Liver (tissue), 8 donors: ENCODE measurements at regions not wholly inside any gene's neighbourhood (a gene's known extent, or its start where the extent isn't known, plus 50 kb on each side); places are given as distances from the start of the nearest gene placed in this dataset.

ENCODE experiments used
- DNase-seq: peaks from one replicate; pipeline ENCODE4 v3.0.0-alpha.2; 2017; ENCODE audit warnings: low spot score
- H3K27ac ChIP-seq, 2 donors: one replicate each; pipeline ENCODE4 v1.7.0; 2013; ENCODE audit warnings: inconsistent platforms in 2 of 2, low read length in 2 of 2, control low read depth in 1 of 2, low read depth in 1 of 2, mild to moderate bottlenecking in 1 of 2
- H3K27me3 ChIP-seq, 4 donors: one replicate each; pipeline versions ENCODE4 v1.6.1 to v1.7.0; 2013; ENCODE audit warnings: low read length in 3 of 4, inconsistent platforms in 1 of 4, mild to moderate bottlenecking in 1 of 4, moderate library complexity in 1 of 4; ENCODE audit not compliant: control insufficient read depth in 4 of 4, insufficient read depth in 4 of 4
- H3K36me3 ChIP-seq, 4 donors: one replicate each; pipeline versions ENCODE4 v1.6.1 to v1.7.0; 2013; ENCODE audit warnings: low read length in 3 of 4, mild to moderate bottlenecking in 3 of 4, low read depth in 1 of 4, moderate library complexity in 1 of 4; ENCODE audit not compliant: control insufficient read depth in 4 of 4, insufficient read depth in 3 of 4
- H3K4me1 ChIP-seq, 4 donors: one replicate each; pipeline versions ENCODE4 v1.6.1 to v1.7.0; 2013; ENCODE audit warnings: low read length in 3 of 4, mild to moderate bottlenecking in 3 of 4, moderate library complexity in 1 of 4; ENCODE audit not compliant: control insufficient read depth in 4 of 4, insufficient read depth in 4 of 4
- H3K4me3 ChIP-seq, 3 donors: one replicate each; pipeline versions ENCODE4 v1.6.1 to v1.7.0; 2013; ENCODE audit warnings: low read length in 3 of 3, control low read depth in 1 of 3, low read depth in 1 of 3, mild to moderate bottlenecking in 1 of 3
- H3K9ac ChIP-seq, 2 donors: one replicate each; pipeline ENCODE4 v1.7.0; 2013; ENCODE audit warnings: low read length in 2 of 2, mild to moderate bottlenecking in 2 of 2, moderate library complexity in 2 of 2, control low read depth in 1 of 2, low read depth in 1 of 2
- H3K9me3 ChIP-seq, 4 donors: one replicate each; pipeline versions ENCODE4 v1.6.1 to v1.7.0; 2013; ENCODE audit warnings: low read length in 3 of 4; ENCODE audit not compliant: control insufficient read depth in 4 of 4
- ATF3 ChIP-seq: IDR thresholded peaks from 2 replicates; pipeline ENCODE4 v1.6.1; 2016; ENCODE audit warnings: antibody characterized with exemption
- EGR1 ChIP-seq, 2 donors: IDR thresholded peaks; 2 replicates each; pipeline ENCODE4 v1.6.1; 2016 to 2018; ENCODE audit warnings: antibody characterized with exemption in 2 of 2, low read depth in 2 of 2
- FOXA2 ChIP-seq: IDR thresholded peaks from 2 replicates; pipeline ENCODE4 v1.6.1; 2016; ENCODE audit warnings: antibody characterized with exemption
- GABPA ChIP-seq, 2 donors: IDR thresholded peaks in 1 of 2; conservative IDR thresholded peaks in 1 of 2; 2 replicates each; pipeline ENCODE4 v1.6.1; 2016; ENCODE audit warnings: antibody characterized with exemption in 2 of 2, mild to moderate bottlenecking in 1 of 2, moderate library complexity in 1 of 2
- HNF4G ChIP-seq: IDR thresholded peaks from 2 replicates; pipeline ENCODE4 v1.6.1; 2016; ENCODE audit warnings: antibody characterized with exemption
- JUND ChIP-seq, 2 donors: IDR thresholded peaks; 2 replicates each; pipeline ENCODE4 v1.6.1; 2016; ENCODE audit warnings: antibody characterized with exemption in 2 of 2
- MAX ChIP-seq: IDR thresholded peaks from 2 replicates; pipeline ENCODE4 v1.6.1; 2016; ENCODE audit warnings: antibody characterized with exemption
- NR2F2 ChIP-seq: IDR thresholded peaks from 2 replicates; pipeline ENCODE4 v1.6.1; 2016; ENCODE audit warnings: antibody characterized with exemption
- RXRA ChIP-seq, 2 donors: IDR thresholded peaks; 2 replicates each; pipeline ENCODE4 v1.6.1; 2017 to 2018; ENCODE audit warnings: antibody characterized with exemption in 2 of 2, mild to moderate bottlenecking in 1 of 2
- SP1 ChIP-seq: IDR thresholded peaks from 2 replicates; pipeline ENCODE4 v1.6.1; 2018; ENCODE audit warnings: antibody characterized with exemption, mild to moderate bottlenecking
- TAF1 ChIP-seq: conservative IDR thresholded peaks from 2 replicates; pipeline ENCODE4 v1.6.1; 2016; ENCODE audit warnings: antibody characterized with exemption, mild to moderate bottlenecking
- YY1 ChIP-seq: IDR thresholded peaks from 2 replicates; pipeline ENCODE4 v1.6.1; 2016; ENCODE audit warnings: antibody characterized with exemption, mild to moderate bottlenecking
- ZBTB33 ChIP-seq: IDR thresholded peaks from 2 replicates; pipeline ENCODE4 v1.6.1; 2016; ENCODE audit warnings: antibody characterized with exemption
- WGBS: extraction: QIAGEN DNeasy Blood & Tissue Kit; methylation state at CpG from one replicate; pipeline ENCODE4 v1.1.7; 2013; 5-methylcytosine and 5-hydroxymethylcytosine counted together
- TF ChIP-seq, protein P1 (sequence below): fragments of 150-350 bp; IDR thresholded peaks from 2 replicates; pipeline ENCODE4 v1.5.1; 2017; ENCODE audit warnings: improper control_type of control experiment, low read depth, low read length; ENCODE audit not compliant: missing input control
- donor health status: healthy.
- donor health status: healthy.
- donor health status: healthy.
- donor health status: healthy.
- donor health status: healthy.

- WGBS, result 64% methylated on average over 8 of the region's 8 CpGs
- Histone ChIP-seq H3K27ac (no peak overlapping the region), H3K4me1 (no peaks in the 10 kb centered on the region), H3K9ac (no peak overlapping the region), H3K9me3 (no peaks in the 10 kb centered on the region), H3K4me3 (no peak overlapping the region), H3K27me3 (peaks cover 0 to 3% (median 2%) of the 10 kb centered on the region in 4 donors), H3K36me3 (no peaks in the 10 kb centered on the region)
- no peak for DNase-seq
- TF ChIP-seq EGR1 (IDR thresholded peaks at IDR 0.05; ENCODE audit: low read depth in 2 of 2) (no peak), SP1 (no peak), MAX (no peak), HNF4G (no peak), FOXA2 (no peak), GABPA (IDR thresholded peaks at IDR 0.05 in 1 of 2, conservative IDR thresholded peaks at IDR 0.05 in 1 of 2) (no peak)
These were observed 236.3 kb upstream of the SORL1-AS1 start for GRCh38 chr11:121688860-121689614.

- no peak overlapping the region for H3K4me3 ChIP-seq
- WGBS, result 48% methylated on average over 5 of the region's 5 CpGs
- no peak overlapping the region for H3K27ac ChIP-seq
- no peak overlapping the region for H3K9ac ChIP-seq
- no peaks in the 10 kb centered on the region for H3K9me3 ChIP-seq
- H3K4me1 ChIP-seq, result no peaks in the 10 kb centered on the region
- no peaks in the 10 kb centered on the region for H3K36me3 ChIP-seq
- TF ChIP-seq ZBTB33 (no peak), SP1 (no peak), RXRA (IDR thresholded peaks at IDR 0.05) (no peak), TAF1 (no peak), YY1 (no peak), FOXA2 (no peak), NR2F2 (no peak)
- TF ChIP-seq, protein P1, sequence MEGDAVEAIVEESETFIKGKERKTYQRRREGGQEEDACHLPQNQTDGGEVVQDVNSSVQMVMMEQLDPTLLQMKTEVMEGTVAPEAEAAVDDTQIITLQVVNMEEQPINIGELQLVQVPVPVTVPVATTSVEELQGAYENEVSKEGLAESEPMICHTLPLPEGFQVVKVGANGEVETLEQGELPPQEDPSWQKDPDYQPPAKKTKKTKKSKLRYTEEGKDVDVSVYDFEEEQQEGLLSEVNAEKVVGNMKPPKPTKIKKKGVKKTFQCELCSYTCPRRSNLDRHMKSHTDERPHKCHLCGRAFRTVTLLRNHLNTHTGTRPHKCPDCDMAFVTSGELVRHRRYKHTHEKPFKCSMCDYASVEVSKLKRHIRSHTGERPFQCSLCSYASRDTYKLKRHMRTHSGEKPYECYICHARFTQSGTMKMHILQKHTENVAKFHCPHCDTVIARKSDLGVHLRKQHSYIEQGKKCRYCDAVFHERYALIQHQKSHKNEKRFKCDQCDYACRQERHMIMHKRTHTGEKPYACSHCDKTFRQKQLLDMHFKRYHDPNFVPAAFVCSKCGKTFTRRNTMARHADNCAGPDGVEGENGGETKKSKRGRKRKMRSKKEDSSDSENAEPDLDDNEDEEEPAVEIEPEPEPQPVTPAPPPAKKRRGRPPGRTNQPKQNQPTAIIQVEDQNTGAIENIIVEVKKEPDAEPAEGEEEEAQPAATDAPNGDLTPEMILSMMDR, result no peak
- peaks cover 0 to 3% (median 2%) of the 10 kb centered on the region in 4 donors for H3K27me3 ChIP-seq
- no peak for DNase-seq
These were observed 235.3 kb upstream of the SORL1-AS1 start for GRCh38 chr11:121688055-121688491.

- Histone ChIP-seq H3K9ac (no peak overlapping the region), H3K4me3 (no peak overlapping the region), H3K9me3 (no peaks in the 10 kb centered on the region), H3K27ac (no peak overlapping the region), H3K4me1 (no peaks in the 10 kb centered on the region), H3K36me3 (no peaks in the 10 kb centered on the region), H3K27me3 (peaks cover 0 to 3% (median 0%) of the 10 kb centered on the region in 4 donors)
- no peak for DNase-seq
- TF ChIP-seq FOXA2 (no peak), NR2F2 (no peak), RXRA (IDR thresholded peaks at IDR 0.05) (no peak), YY1 (no peak), JUND (IDR thresholded peaks at IDR 0.05) (no peak), SP1 (no peak), TAF1 (no peak), ATF3 (no peak), GABPA (IDR thresholded peaks at IDR 0.05 in 1 of 2, conservative IDR thresholded peaks at IDR 0.05 in 1 of 2) (no peak)
- TF ChIP-seq, protein P1, result no peak
- WGBS, result 97% methylated on average over 3 of the region's 3 CpGs
These were observed 231.0 kb upstream of the SORL1-AS1 start for GRCh38 chr11:121683791-121684190.
